Activated T-helper 2 cell treated with anti-CD3 and anti-CD28 coated beads, Interferon-gamma antibody, Interleukin-2, Interleukin-4, amounts not matched to agents 10 μg/mL and 5 μg/mL and 100 μg/mL, durations not matched to agents 14 hours and 24 hours and 36 hours (primary cell): ENCODE measurements at regions not wholly inside any gene's neighbourhood (a gene's known extent, or its start where the extent isn't known, plus 50 kb on each side); places are given as distances from the start of the nearest gene placed in this dataset.

Experiments used
- DNase-seq: peaks from one replicate; pipeline ENCODE4 v3.0.0; 2021; ENCODE audit warnings: low spot score
- H3K27ac Mint-ChIP-seq: one replicate; pipeline ENCODE4 v1.8.0; 2021; ENCODE audit warnings: mixed read lengths
- H3K27me3 Mint-ChIP-seq: one replicate; pipeline ENCODE4 v1.8.0; 2021; ENCODE audit warnings: low read depth, mixed read lengths
- H3K36me3 Mint-ChIP-seq: one replicate; pipeline ENCODE4 v1.8.0; 2021; ENCODE audit warnings: low read depth, mixed read lengths
- H3K4me1 Mint-ChIP-seq: one replicate; pipeline ENCODE4 v1.8.0; 2021; ENCODE audit warnings: low read depth, mixed read lengths
- H3K4me3 Mint-ChIP-seq: one replicate; pipeline ENCODE4 v1.8.0; 2021; ENCODE audit warnings: low read depth, mild to moderate bottlenecking, moderate library complexity, mixed read lengths
- H3K9me3 Mint-ChIP-seq: one replicate; pipeline ENCODE4 v1.8.0; 2021; ENCODE audit warnings: mixed read lengths
- intact Hi-C: fragments of 100-400 bp; cut with micrococcal nuclease; formaldehyde crosslinking; loops from one replicate; pipeline ENCODE4 v1.15.1; 2023

DNA sequence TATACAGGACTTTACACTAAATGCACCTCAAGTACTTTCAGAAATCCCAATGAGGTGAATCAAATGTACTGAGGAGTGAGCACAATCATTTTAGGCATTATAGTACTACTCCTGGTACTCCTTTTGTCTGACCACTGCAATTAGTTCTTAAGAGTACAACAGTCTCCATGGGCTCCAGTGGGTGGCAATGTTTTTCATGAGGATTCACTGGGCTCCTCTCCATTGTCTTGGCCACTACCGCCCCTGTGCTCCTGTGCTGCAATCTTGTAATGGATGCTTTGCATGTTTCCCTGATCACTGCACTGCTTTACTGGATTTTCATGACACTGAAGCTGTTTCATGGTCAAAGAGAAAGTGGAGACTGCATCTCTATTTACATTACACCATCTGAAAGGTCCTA lies 268.5 kb upstream of the ZSWIM2 start:
- H3K27ac Mint-ChIP-seq, result no peak overlapping the region
- H3K4me3 Mint-ChIP-seq, result no peak overlapping the region
- H3K4me1 Mint-ChIP-seq, result no peaks in the 10 kb centered on the region
- intact Hi-C loops, result no loop called here
- H3K9me3 Mint-ChIP-seq, result no peaks in the 10 kb centered on the region
- DNase-seq, result no peak
- no peaks in the 10 kb centered on the region for H3K27me3 Mint-ChIP-seq
- no peaks in the 10 kb centered on the region for H3K36me3 Mint-ChIP-seq

DNA sequence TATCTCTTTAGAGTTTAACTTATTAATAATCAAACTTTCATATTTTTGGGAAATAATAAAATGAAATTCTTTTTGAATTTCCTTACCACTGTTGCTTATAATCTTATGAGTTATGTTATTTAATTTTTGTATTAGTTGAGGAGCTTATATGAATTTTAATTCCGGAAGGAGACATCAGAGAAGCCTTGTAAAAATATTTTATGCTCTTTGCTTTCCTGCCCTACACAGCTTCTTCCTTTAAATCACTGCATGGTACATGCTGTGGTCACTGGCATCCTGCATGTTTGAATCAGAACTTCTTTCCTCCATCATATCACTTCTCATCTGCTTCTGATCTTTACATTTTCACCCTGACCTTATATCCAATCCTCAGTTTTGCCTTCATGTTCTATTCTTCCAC lies 266.7 kb upstream of the ZSWIM2 start:
- H3K36me3 Mint-ChIP-seq, result no peaks in the 10 kb centered on the region
- intact Hi-C loops, result no loop called here
- no peak overlapping the region for H3K4me3 Mint-ChIP-seq
- no peaks in the 10 kb centered on the region for H3K4me1 Mint-ChIP-seq
- DNase-seq, result no peak
- H3K27ac Mint-ChIP-seq, result no peak overlapping the region
- H3K27me3 Mint-ChIP-seq, result no peaks in the 10 kb centered on the region
- H3K9me3 Mint-ChIP-seq, result no peaks in the 10 kb centered on the region

DNA sequence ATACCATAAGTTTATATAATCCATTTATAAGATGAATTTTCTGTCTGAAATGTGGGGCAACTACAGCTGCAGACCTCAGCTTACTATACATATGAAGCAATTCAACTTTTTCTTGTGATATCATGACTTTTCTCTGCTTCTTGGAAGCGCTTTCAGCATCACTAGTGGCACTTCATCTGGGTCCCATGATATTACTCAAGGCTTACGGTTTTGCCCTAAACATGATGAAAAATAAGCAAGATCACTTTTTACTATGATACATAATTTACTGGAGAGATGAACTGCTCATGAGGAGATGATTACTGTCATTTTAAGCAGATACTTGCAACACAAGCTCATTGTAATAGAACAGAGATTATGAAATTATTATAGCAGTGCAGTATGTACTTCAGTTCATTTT lies 258.0 kb upstream of the ZSWIM2 start:
- intact Hi-C loops, result no loop called here
- DNase-seq, result no peak
- Mint-ChIP-seq H3K36me3 (no peaks in the 10 kb centered on the region), H3K9me3 (no peaks in the 10 kb centered on the region), H3K4me1 (no peaks in the 10 kb centered on the region), H3K27ac (no peak overlapping the region), H3K4me3 (no peak overlapping the region), H3K27me3 (no peaks in the 10 kb centered on the region)

DNA sequence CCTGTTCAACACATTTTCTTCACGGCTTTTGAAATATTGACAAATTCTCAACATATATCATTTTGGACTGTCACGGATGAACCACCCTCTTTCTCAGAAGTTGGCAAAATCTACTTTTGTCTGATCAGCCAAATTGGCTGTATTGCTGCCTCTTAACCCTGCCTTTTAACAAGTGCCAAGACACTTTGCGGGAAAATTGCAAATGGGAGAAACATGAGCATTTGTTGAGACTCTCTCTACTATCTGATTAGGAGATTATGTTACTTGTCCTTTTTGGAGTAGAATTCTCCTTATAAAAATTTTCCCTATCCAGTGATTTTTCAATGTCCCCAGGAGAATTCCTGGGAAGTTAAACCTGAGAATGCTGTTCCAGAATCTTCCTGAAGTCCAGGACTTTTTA lies 256.2 kb upstream of the ZSWIM2 start:
- DNase-seq, result no peak
- H3K36me3 Mint-ChIP-seq, result no peaks in the 10 kb centered on the region
- H3K27ac Mint-ChIP-seq, result no peak overlapping the region
- no peaks in the 10 kb centered on the region for H3K9me3 Mint-ChIP-seq
- H3K27me3 Mint-ChIP-seq, result no peaks in the 10 kb centered on the region
- H3K4me1 Mint-ChIP-seq, result no peaks in the 10 kb centered on the region
- intact Hi-C loops, result no loop called here
- H3K4me3 Mint-ChIP-seq, result no peak overlapping the region

DNA sequence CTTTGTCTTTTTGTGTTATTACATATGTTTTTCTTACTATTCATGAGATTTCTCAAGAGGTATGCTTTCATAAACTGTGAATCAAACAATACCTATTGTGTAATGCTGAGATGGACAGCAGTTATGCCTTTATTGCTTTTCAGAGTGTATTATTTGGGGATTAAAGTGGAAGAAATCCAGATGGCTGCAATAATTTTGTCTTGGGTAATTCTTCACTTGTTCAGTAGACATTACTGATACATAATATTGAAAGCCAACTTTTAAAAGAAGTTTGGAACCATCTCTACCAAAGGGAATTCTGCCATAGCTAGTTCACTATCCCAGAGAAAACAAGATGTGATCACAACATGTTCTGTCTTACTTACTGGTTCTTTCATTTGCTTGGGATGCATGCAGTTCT lies 253.4 kb upstream of the ZSWIM2 start:
- no peaks in the 10 kb centered on the region for H3K9me3 Mint-ChIP-seq
- H3K27me3 Mint-ChIP-seq, result no peaks in the 10 kb centered on the region
- H3K27ac Mint-ChIP-seq, result no peak overlapping the region
- no peaks in the 10 kb centered on the region for H3K4me1 Mint-ChIP-seq
- intact Hi-C loops, result no loop called here
- DNase-seq, result no peak
- no peak overlapping the region for H3K4me3 Mint-ChIP-seq
- no peaks in the 10 kb centered on the region for H3K36me3 Mint-ChIP-seq

DNA sequence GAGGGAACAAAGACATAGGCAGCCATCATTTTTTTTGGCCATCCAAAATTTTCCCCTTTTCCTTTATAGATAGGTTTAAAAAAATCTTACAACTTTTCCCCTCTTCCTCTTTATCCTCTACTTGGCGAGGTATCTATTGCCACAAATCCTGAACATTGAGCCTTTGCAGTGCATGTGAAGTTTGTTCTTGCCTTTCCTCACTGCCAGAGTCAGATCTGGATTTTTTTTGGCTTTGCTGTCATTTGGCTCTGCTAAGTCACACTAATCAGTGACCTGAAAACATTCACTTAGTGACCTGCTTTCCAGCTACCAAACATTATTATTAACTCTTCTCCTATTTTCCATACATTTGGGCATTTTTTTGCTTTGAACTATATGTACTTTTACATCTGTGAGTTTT lies 249.2 kb upstream of the ZSWIM2 start:
- H3K36me3 Mint-ChIP-seq, result no peaks in the 10 kb centered on the region
- no peaks in the 10 kb centered on the region for H3K27me3 Mint-ChIP-seq
- no peaks in the 10 kb centered on the region for H3K4me1 Mint-ChIP-seq
- H3K27ac Mint-ChIP-seq, result no peak overlapping the region
- no peak for DNase-seq
- intact Hi-C loops, result no loop called here
- no peak overlapping the region for H3K4me3 Mint-ChIP-seq
- H3K9me3 Mint-ChIP-seq, result no peaks in the 10 kb centered on the region

DNA sequence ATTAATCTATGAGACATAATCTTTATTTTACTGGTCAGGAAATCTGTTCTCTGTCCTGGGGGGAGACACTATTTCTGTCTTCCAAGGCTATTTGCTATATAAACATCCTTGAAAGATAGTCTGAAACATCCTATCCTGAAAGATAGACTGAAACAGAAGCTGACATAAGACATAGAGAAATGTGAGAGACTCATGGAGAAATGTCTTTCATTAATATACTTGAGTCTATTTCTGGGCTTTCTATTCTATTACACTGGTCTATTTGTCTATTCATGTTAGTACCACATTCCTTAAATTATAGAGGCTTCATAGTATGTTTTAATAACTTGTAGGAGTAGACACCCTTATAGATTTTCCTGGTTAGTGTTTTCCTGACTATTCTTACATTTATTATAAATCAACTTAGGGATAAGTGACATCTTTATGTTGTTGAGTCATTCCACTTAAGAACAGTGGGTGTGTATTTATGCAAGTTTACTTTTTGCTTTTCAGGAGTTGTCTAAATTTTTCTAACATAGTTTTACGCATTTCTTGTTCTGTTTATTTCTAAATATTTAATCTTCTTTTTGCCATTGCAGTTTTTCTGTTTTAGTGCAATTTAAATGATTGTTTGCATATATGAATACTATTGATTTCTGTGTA lies 244.9 kb upstream of the ZSWIM2 start:
- Mint-ChIP-seq H3K27ac (no peak overlapping the region), H3K4me3 (no peak overlapping the region), H3K27me3 (no peaks in the 10 kb centered on the region), H3K9me3 (no peaks in the 10 kb centered on the region), H3K4me1 (no peaks in the 10 kb centered on the region), H3K36me3 (no peaks in the 10 kb centered on the region)
- intact Hi-C loops, result no loop called here
- DNase-seq, result no peak

GRCh38 chr2:187091664-187092063 lies 242.7 kb upstream of the ZSWIM2 start:
- H3K36me3 Mint-ChIP-seq, result no peaks in the 10 kb centered on the region

GRCh38 chr2:187084524-187084923 lies 235.6 kb upstream of the ZSWIM2 start:
- no peak for DNase-seq
- H3K4me3 Mint-ChIP-seq, result no peak overlapping the region
- H3K27me3 Mint-ChIP-seq, result no peaks in the 10 kb centered on the region
- H3K9me3 Mint-ChIP-seq, result no peaks in the 10 kb centered on the region
- intact Hi-C loops, result no loop called here
- no peak overlapping the region for H3K27ac Mint-ChIP-seq
- no peaks in the 10 kb centered on the region for H3K4me1 Mint-ChIP-seq
- no peaks in the 10 kb centered on the region for H3K36me3 Mint-ChIP-seq

More at GRCh38 chr2:187091664-187092063, 242.7 kb upstream of the ZSWIM2 start:
- Mint-ChIP-seq H3K27ac (no peak overlapping the region), H3K9me3 (no peaks in the 10 kb centered on the region), H3K4me1 (no peaks in the 10 kb centered on the region), H3K27me3 (no peaks in the 10 kb centered on the region), H3K4me3 (no peak overlapping the region)
- intact Hi-C loops, result no loop called here
- DNase-seq, result no peak

GRCh38 chr2:187081461-187081860 lies 232.5 kb upstream of the ZSWIM2 start:
- no peaks in the 10 kb centered on the region for H3K4me1 Mint-ChIP-seq
- DNase-seq, result no peak
- no peak overlapping the region for H3K27ac Mint-ChIP-seq
- H3K27me3 Mint-ChIP-seq, result no peaks in the 10 kb centered on the region
- no peaks in the 10 kb centered on the region for H3K36me3 Mint-ChIP-seq
- intact Hi-C loops, result no loop called here
- no peaks in the 10 kb centered on the region for H3K9me3 Mint-ChIP-seq
- no peak overlapping the region for H3K4me3 Mint-ChIP-seq

GRCh38 chr2:187079901-187080300 lies 230.9 kb upstream of the ZSWIM2 start:
- no peaks in the 10 kb centered on the region for H3K9me3 Mint-ChIP-seq
- no peaks in the 10 kb centered on the region for H3K4me1 Mint-ChIP-seq
- H3K27me3 Mint-ChIP-seq, result no peaks in the 10 kb centered on the region
- H3K36me3 Mint-ChIP-seq, result no peaks in the 10 kb centered on the region
- intact Hi-C loops, result no loop called here
- H3K4me3 Mint-ChIP-seq, result no peak overlapping the region
- DNase-seq, result no peak
- no peak overlapping the region for H3K27ac Mint-ChIP-seq

DNA sequence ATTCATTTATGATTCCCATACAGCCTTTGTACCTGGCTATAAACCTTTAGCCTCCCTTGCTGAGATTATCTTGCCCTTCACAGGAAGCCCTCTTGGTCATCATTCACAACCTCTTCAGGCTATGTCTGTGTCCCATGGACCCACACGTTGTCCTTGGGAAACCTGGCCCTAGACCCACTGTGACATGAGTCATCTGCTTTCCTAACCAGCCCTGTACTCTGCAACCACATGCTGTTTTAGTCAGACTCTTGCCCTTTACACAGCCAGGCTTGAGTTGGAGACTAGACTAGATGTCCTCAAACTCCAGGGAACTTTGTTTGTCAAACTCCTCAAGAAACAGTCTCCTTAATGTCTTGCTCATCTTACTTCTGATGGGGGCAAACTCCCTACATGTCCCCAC lies 229.3 kb upstream of the ZSWIM2 start:
- DNase-seq, result no peak
- Mint-ChIP-seq H3K27me3 (no peaks in the 10 kb centered on the region), H3K36me3 (no peaks in the 10 kb centered on the region), H3K4me1 (no peaks in the 10 kb centered on the region), H3K9me3 (no peaks in the 10 kb centered on the region), H3K4me3 (no peak overlapping the region), H3K27ac (no peak overlapping the region)
- intact Hi-C loops, result no loop called here

GRCh38 chr2:187075671-187076070 lies 226.7 kb upstream of the ZSWIM2 start:
- no peak for DNase-seq
- Mint-ChIP-seq H3K4me1 (no peaks in the 10 kb centered on the region), H3K4me3 (no peak overlapping the region), H3K27me3 (no peaks in the 10 kb centered on the region), H3K36me3 (no peaks in the 10 kb centered on the region), H3K27ac (no peak overlapping the region), H3K9me3 (no peaks in the 10 kb centered on the region)
- intact Hi-C loops, result no loop called here

DNA sequence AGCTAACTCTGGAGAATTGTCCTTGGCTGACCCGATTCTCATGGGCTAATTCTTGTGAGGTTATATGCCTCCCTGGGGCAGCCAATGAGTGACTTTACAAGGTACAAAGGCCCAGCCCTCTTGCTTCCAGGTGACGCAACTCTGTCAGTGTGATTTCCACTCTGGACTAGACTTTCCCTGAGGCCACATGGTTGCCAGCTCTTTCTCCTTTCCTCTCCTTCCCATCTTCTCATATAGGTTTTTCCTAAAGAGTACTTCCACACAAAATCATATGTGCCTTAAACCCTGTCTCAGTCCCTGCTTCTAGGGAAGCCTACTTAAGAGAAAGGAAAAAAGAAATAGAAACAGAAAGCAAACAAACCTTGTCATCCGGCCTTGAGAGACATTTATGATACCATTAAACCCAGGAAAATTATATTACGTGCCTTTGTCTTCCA lies 226.2 kb upstream of the ZSWIM2 start:
- no peak for DNase-seq
- intact Hi-C loops, result no loop called here
- no peaks in the 10 kb centered on the region for H3K27me3 Mint-ChIP-seq
- H3K4me1 Mint-ChIP-seq, result no peaks in the 10 kb centered on the region
- no peak overlapping the region for H3K4me3 Mint-ChIP-seq
- no peak overlapping the region for H3K27ac Mint-ChIP-seq
- H3K36me3 Mint-ChIP-seq, result no peaks in the 10 kb centered on the region
- H3K9me3 Mint-ChIP-seq, result no peaks in the 10 kb centered on the region
